GM23248 (cell line): ENCODE measurements at regions not wholly inside any gene's neighbourhood (a gene's known extent, or its start where the extent isn't known, plus 50 kb on each side); places are given as distances from the start of the nearest gene placed in this dataset.

Experiments
- EZH2 ChIP-seq: fragments of 200-600 bp; sonication (generic); IDR thresholded peaks from 2 replicates; pipeline ENCODE4 v1.6.1; 2018; ENCODE audit warnings: antibody characterized with exemption, mild to moderate bottlenecking; ENCODE audit not compliant: insufficient read depth, poor library complexity, severe bottlenecking
- EZH2phosphoT487 ChIP-seq: fragments of 200-600 bp; sonication (generic); IDR thresholded peaks from 2 replicates; pipeline ENCODE4 v1.6.1; 2018; ENCODE audit warnings: antibody characterized with exemption, moderate library complexity, mild to moderate bottlenecking, low read depth; ENCODE audit not compliant: insufficient read depth

DNA sequence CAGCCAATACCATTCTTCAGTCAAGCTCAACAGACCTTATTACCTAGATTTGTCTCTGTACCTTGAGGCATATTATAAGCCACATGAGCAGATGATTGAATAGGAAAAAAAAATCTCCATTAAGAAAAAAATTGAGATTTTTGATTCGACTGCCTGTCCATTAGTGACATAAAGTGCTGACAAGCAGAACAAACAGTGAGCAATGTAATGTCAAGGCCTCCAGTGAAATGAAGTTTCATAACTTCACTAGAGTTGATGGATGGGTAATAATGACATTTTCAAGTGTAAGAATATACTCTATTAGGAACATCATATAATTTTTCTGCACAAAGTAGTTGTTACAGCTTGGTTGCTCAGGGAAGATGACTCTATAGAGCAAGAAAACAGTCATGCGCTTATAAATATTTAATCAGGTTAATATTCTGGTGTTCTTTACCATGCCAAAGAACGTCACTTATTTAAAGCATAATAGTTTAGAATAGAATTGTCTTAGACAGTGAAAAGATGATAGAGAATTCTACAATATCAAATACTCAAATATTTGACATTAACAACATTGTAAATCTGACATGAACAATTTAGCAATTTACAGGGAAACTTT, 783.7 kb downstream of the EPHA7 start:
- TF ChIP-seq EZH2phosphoT487 (no peak), EZH2 (no peak)
